Cardiac muscle cell (in vitro differentiated cells and primary cell): ENCODE measurements at regions not wholly inside any gene's neighbourhood (a gene's known extent, or its start where the extent isn't known, plus 50 kb on each side); places are given as distances from the start of the nearest gene placed in this dataset.
"Not testable (repeated sequence)": the region's sequence is repeated elsewhere in the genome, so short reads cannot be mapped to it uniquely, and the experiment has no call there.

ENCODE experiments used
- DNase-seq, 2 donors: peaks; one replicate each; pipeline versions ENCODE4 v3.0.0 to v3.0.0-alpha.2; 2010 to 2017; ENCODE audit warnings: low read depth in 1 of 2, low spot score in 1 of 2
- H3K27ac ChIP-seq: fragments of 200-600 bp; sonication (generic); 2 replicates; pipeline ENCODE4 v1.5.1; 2016
- H3K27me3 ChIP-seq: fragments of 200-600 bp; sonication (generic); 2 replicates; pipeline ENCODE4 v1.6.0; 2016; ENCODE audit warnings: control low read depth
- H3K36me3 ChIP-seq: fragments of 200-600 bp; sonication (generic); 2 replicates; pipeline ENCODE4 v1.5.1; 2016; ENCODE audit warnings: control low read depth
- H3K4me1 ChIP-seq: fragments of 200-600 bp; sonication (generic); 2 replicates; pipeline ENCODE4 v1.8.1; 2017; ENCODE audit warnings: low read depth, mild to moderate bottlenecking, mixed run types
- H3K4me3 ChIP-seq: fragments of 200-600 bp; sonication (generic); 2 replicates; pipeline ENCODE4 v1.5.1; 2016; ENCODE audit warnings: mild to moderate bottlenecking
- H3K9me3 ChIP-seq: fragments of 200-600 bp; sonication (generic); 2 replicates; pipeline ENCODE4 v1.5.1; 2017; ENCODE audit warnings: low read depth, mild to moderate bottlenecking, control low read depth

- not testable (repeated sequence) for H3K9me3 ChIP-seq, H3K36me3 ChIP-seq, DNase-seq, H3K4me1 ChIP-seq, H3K27ac ChIP-seq, H3K27me3 ChIP-seq, H3K4me3 ChIP-seq
Observed at GRCh38 chr1:120609015-120609573, 114.7 kb upstream of the NBPF26 start.

DNA sequence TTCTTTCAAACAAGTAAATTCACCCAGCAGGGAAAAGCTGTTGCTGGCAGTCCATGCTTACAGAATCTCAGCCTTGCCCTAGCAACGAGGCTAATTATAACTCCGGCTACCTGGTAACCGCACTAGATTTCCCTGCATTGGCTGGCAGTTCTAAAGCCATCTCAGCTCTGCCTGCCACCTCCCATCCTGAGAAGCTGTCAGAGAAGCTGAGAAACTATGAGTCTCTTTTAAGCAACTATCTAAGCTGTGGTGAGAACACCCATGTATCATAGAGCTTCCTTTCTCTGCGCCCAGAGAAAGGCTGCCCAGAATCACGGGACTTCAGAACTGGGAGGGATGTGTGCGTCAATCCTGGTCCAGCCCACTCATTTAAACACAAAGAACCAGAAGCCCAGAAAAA is 113.9 kb upstream of the NBPF26 start:
- not testable (repeated sequence) for H3K36me3 ChIP-seq, H3K27me3 ChIP-seq, H3K9me3 ChIP-seq, H3K4me1 ChIP-seq, H3K27ac ChIP-seq, H3K4me3 ChIP-seq, DNase-seq

DNA sequence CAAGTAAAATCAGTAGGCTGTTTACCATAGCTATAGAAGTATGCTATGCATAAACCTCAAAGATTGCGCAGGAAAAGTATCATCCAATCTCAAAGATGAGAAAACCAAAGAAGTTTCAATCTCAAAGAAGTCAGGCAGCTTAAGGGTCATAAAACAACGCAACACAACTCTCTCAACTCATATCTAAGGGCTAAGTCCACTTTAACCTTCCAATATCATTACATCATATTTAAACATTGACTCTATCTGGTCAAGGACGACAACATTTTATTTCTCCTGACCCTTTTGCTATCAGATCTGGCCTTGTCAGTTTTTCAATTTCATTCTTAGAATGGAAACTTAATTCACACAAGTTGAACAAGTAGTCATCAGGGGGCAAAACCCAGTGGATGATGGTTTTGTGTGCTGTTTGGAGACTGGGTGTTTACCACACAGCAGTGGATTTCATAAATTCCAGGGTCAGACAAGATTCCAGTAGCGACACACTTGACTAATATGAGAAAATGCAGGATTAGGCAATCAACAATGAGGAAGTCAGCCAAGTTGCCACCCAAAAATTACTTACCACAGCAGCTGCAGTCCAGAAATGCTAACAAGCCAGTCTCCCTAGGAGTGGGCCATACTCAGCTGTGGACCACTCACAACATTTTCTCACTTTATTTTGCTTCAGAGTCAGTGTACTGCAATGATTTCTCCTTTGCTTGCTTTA is 108.7 kb upstream of the NBPF26 start:
- not testable (repeated sequence) for H3K4me3 ChIP-seq, H3K4me1 ChIP-seq, H3K27me3 ChIP-seq, DNase-seq, H3K27ac ChIP-seq, H3K9me3 ChIP-seq, H3K36me3 ChIP-seq

DNA sequence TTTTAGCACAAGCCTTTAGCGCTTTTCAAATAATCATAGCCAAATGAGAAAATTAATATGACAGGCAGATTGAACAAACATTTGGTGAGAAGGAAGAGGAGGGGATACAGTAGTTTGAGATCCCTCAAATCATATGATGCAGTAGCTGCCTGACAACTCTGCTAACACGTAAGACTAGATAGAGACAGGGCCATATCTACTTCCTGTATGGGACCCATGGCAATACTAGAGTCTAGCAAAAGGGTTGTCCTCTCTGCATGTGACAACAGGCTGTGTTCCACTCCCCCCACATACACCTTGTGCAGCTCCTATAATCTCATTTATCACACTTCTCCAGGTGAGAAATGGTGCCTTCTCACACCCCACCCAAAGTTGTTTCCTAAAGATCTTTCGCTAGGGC is 106.3 kb upstream of the NBPF26 start:
- not testable (repeated sequence) for H3K27me3 ChIP-seq, H3K9me3 ChIP-seq, H3K27ac ChIP-seq, H3K4me1 ChIP-seq, H3K4me3 ChIP-seq, DNase-seq, H3K36me3 ChIP-seq

DNA sequence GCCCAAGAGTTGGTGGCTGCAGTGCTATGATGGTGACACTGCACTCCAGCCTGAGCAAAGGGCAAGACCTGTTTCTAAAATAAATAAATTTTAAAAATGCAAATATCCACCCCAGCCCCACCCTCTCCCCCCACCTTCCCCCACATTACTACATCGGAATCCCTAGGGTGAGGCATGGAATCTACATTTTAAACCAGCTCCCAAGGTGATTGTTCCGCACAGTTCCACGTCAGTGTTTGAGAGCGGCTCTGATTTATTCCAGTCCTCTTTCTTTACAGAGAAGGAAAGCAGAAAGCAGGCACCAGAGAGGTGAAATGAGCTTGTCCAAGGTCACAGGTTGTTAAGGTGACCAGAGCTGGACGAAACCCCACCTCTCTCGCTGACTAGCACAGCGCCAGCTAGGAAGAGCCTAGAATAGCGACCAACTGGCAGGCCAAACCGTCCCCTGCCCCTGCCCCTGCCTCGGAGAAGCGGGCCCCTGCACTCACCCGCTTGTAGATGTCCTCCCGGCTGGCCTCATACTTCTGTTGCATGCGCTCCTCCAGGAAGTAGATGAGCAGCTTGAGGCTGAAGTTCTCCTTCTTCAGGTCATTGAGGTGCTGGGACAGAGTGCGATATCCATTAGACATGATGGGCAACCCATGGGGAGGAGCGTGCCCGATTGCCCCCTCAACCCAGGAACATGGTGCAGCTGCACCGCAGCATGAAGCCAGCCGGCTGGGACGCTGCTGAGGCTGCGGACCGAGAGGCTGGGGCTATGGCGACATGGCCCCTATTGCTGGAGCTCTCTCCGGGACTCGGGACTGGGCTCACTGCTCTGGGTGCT is 103.7 kb upstream of the NBPF26 start:
- not testable (repeated sequence) for H3K36me3 ChIP-seq, H3K27me3 ChIP-seq, H3K4me1 ChIP-seq, H3K4me3 ChIP-seq, DNase-seq, H3K9me3 ChIP-seq, H3K27ac ChIP-seq

GRCh38 chr1:120620693-120620969 is 103.1 kb upstream of the NBPF26 start:
- not testable (repeated sequence) for H3K36me3 ChIP-seq, DNase-seq, H3K9me3 ChIP-seq, H3K27me3 ChIP-seq, H3K4me1 ChIP-seq, H3K4me3 ChIP-seq, H3K27ac ChIP-seq

GRCh38 chr1:120621278-120621677 is 102.5 kb upstream of the NBPF26 start:
- H3K4me1 ChIP-seq, H3K27me3 ChIP-seq, DNase-seq, H3K4me3 ChIP-seq, H3K9me3 ChIP-seq, H3K27ac ChIP-seq, H3K36me3 ChIP-seq: not testable (repeated sequence)

GRCh38 chr1:120623539-120623938 is 100.2 kb upstream of the NBPF26 start:
- H3K4me3 ChIP-seq, H3K36me3 ChIP-seq, H3K9me3 ChIP-seq, H3K27ac ChIP-seq, H3K4me1 ChIP-seq, H3K27me3 ChIP-seq, DNase-seq: not testable (repeated sequence)

DNA sequence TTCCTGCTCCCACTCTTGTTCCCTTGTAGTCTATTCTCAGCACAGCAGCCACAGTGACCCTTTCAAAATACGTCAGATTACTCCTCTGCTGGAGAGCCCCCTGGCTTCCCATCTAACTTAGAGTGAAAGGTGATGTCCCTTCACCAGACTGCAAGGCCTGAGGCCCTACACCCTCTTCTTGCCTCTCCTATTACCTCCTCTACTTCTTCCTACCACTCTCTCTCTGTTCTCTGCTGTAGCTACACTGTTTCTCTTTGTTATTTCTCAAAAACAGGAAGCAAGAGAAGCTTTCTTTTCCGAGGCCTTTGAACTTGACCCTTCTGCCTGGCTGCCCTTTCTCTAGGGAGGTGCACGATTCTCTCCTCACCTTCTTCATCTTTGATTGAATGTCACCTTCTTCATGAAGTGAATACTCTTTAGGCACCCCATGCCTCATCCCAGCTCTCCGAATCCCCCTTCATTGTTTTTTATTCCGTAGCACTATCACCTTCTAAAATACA is 99.1 kb upstream of the NBPF26 start:
- not testable (repeated sequence) for H3K4me1 ChIP-seq, H3K9me3 ChIP-seq, DNase-seq, H3K27me3 ChIP-seq, H3K36me3 ChIP-seq, H3K4me3 ChIP-seq, H3K27ac ChIP-seq

- not testable (repeated sequence) for H3K9me3 ChIP-seq, H3K4me3 ChIP-seq, H3K36me3 ChIP-seq, DNase-seq, H3K27ac ChIP-seq, H3K4me1 ChIP-seq, H3K27me3 ChIP-seq
Observed at GRCh38 chr1:120629832-120630455, 93.8 kb upstream of the NBPF26 start.

DNA sequence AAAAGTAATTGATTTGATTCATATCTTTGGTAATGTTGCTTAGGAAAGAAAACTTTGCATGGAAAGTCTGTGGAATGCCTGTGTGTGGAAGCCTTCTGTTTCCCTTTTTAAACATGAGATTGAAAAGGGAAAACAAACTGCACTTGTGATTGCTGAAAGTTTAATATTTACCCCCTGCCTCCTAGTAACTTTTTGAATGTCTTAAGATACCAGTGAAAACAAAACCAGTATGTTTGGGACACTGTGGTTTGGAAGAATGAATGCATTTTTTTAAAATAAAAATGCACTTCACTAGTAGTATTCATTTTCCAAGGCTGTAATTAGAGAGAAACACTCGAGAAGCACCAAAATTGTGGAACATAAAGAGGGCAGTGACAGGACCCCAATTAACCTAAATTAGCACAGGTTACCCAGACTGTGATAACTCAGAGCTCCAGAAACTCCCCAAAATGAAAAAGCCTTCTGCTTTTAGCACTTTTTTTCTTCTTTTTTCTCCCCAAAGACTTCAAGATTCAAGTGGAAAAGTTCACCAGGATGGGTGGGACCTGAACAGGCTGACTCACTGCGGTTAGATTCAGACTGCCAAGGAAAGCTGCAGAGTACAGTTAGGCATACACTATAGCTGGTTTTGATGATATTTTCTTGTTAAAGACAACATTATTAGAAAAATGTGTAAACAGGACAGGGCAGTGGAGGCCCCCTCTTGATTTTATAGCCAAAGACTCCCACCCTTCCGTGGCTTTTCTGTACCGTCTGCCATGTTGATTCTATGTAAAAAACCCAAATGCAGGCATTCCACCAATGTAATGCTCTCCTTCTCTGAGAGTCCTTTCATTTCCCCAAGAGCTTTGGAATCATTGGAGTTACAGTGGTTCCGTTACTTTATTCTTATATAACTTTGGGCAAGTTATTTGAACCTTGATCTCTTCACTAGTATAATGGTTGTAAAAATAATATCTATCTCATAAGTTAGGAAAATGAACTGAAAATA is 88.6 kb upstream of the NBPF26 start:
- H3K36me3 ChIP-seq, H3K4me3 ChIP-seq, DNase-seq, H3K4me1 ChIP-seq, H3K27me3 ChIP-seq, H3K27ac ChIP-seq, H3K9me3 ChIP-seq: not testable (repeated sequence)
